Colonic mucosa (tissue), 4 donors: ENCODE measurements at regions not wholly inside any gene's neighbourhood (a gene's known extent, or its start where the extent isn't known, plus 50 kb on each side); places are given as distances from the start of the nearest gene placed in this dataset.

Experiments
- DNase-seq: peaks from one replicate; pipeline ENCODE4 v3.0.0-alpha.2; 2020
- H3K27ac ChIP-seq: fragments of 200-600 bp; one replicate; pipeline ENCODE4 v1.8.0; 2021
- H3K27me3 ChIP-seq: fragments of 200-600 bp; one replicate; pipeline ENCODE4 v1.8.0; 2021
- H3K36me3 ChIP-seq: fragments of 200-600 bp; one replicate; pipeline ENCODE4 v1.8.0; 2021
- H3K4me1 ChIP-seq: fragments of 200-600 bp; one replicate; pipeline ENCODE4 v1.8.0; 2021; ENCODE audit warnings: mild to moderate bottlenecking
- H3K4me3 ChIP-seq: fragments of 200-600 bp; one replicate; pipeline ENCODE4 v1.8.0; 2021
- H3K9ac ChIP-seq, 2 donors: one replicate each; pipeline ENCODE4 v1.7.0; 2013; ENCODE audit warnings: control low read depth in 2 of 2, low read depth in 2 of 2, low read length in 2 of 2
- H3K9me3 ChIP-seq: fragments of 200-600 bp; one replicate; pipeline ENCODE4 v1.8.0; 2021
- intact Hi-C: fragments of 100-400 bp; cut with DNase I; formaldehyde crosslinking; loops from one replicate; pipeline ENCODE4 v1.14.1; 2022
- TF ChIP-seq, protein P1 (sequence below): fragments of 200-600 bp; IDR thresholded peaks from one replicate; pipeline ENCODE4 v1.8.0; 2022; ENCODE audit warnings: antibody characterized with exemption, mild to moderate bottlenecking
- donor health status: healthy.
- donor health status: DM: no; HTN: no; CAD: no.
- donor health status: DM: no; HTN: no; CAD: no.

DNA sequence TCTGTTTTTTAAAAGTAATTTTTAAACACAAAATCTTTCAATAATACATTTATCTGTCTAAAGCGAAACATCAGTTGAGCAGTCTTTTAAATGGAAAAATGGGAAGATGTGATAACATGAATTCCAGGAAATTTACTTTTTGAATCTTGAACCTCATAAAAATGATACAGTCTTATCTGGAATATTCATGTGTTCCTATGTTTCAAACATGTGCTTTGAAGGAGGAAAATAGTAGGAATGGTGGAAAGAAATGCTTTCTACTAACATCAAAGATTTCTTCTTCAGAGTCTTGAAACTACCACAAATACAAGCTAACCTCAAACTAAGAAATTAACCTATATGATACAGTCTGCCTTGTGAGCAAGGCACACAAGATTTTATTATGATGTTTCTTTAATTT is 317.5 kb upstream of the SEMA3A start:
- H3K4me1 ChIP-seq = no peaks in the 10 kb centered on the region
- intact Hi-C loops = no loop called here
- TF ChIP-seq, protein P1, sequence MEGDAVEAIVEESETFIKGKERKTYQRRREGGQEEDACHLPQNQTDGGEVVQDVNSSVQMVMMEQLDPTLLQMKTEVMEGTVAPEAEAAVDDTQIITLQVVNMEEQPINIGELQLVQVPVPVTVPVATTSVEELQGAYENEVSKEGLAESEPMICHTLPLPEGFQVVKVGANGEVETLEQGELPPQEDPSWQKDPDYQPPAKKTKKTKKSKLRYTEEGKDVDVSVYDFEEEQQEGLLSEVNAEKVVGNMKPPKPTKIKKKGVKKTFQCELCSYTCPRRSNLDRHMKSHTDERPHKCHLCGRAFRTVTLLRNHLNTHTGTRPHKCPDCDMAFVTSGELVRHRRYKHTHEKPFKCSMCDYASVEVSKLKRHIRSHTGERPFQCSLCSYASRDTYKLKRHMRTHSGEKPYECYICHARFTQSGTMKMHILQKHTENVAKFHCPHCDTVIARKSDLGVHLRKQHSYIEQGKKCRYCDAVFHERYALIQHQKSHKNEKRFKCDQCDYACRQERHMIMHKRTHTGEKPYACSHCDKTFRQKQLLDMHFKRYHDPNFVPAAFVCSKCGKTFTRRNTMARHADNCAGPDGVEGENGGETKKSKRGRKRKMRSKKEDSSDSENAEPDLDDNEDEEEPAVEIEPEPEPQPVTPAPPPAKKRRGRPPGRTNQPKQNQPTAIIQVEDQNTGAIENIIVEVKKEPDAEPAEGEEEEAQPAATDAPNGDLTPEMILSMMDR = no peak
- H3K36me3 ChIP-seq = no peaks in the 10 kb centered on the region
- H3K4me3 ChIP-seq = no peak overlapping the region
- DNase-seq = no peak
- H3K27me3 ChIP-seq = no peaks in the 10 kb centered on the region
- no peak overlapping the region for H3K9ac ChIP-seq
- H3K27ac ChIP-seq = no peak overlapping the region
- H3K9me3 ChIP-seq = no peaks in the 10 kb centered on the region

DNA sequence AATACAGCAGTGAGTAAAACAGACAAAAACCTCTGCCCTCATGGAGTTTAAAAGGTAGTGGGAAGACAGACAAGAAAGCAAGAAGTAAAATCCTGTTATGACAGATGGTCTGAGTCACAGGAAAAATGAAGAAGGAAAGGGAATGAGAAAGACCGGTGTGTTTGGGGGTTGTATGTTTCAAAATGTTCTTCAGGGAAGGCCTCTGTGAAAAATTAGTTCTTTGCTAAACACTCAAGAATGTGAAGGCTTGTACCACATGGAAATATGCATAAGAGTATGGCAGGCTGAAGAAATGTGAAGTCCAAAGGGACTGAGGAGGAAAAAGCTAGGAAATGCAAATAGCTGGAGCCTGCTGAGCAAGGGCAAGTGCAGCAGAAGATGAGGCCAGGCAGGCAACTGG is 315.9 kb upstream of the SEMA3A start:
- Histone ChIP-seq H3K27me3 (no peaks in the 10 kb centered on the region), H3K36me3 (no peaks in the 10 kb centered on the region), H3K4me1 (no peaks in the 10 kb centered on the region), H3K4me3 (no peak overlapping the region), H3K27ac (no peak overlapping the region), H3K9ac (no peak overlapping the region), H3K9me3 (no peaks in the 10 kb centered on the region)
- intact Hi-C loops = no loop called here
- TF ChIP-seq, protein P1 = no peak
- DNase-seq = no peak

DNA sequence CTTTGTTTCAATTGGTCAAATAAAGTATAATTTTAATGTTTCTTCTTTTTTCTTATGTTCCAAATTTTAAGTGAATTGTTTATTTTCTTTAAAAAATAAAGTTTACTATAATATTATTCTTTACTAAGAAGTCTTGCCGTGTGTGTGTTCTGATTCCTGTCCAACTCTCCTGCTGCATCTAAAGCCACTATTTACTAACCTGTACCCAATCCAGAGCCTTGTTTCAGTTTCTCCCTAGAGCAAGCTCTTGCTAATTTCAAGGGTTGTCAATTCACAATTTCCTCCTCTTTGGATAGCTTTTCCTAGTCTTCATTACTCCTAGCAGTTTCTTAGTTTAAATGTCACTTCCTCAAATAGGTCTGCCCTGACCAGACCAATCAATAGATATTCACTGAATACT is 314.9 kb upstream of the SEMA3A start:
- Histone ChIP-seq H3K4me3 (no peak overlapping the region), H3K27me3 (no peaks in the 10 kb centered on the region), H3K36me3 (no peaks in the 10 kb centered on the region), H3K9ac (no peak overlapping the region), H3K4me1 (no peaks in the 10 kb centered on the region), H3K9me3 (no peaks in the 10 kb centered on the region), H3K27ac (no peak overlapping the region)
- intact Hi-C loops = no loop called here
- TF ChIP-seq, protein P1 = no peak
- no peak for DNase-seq

DNA sequence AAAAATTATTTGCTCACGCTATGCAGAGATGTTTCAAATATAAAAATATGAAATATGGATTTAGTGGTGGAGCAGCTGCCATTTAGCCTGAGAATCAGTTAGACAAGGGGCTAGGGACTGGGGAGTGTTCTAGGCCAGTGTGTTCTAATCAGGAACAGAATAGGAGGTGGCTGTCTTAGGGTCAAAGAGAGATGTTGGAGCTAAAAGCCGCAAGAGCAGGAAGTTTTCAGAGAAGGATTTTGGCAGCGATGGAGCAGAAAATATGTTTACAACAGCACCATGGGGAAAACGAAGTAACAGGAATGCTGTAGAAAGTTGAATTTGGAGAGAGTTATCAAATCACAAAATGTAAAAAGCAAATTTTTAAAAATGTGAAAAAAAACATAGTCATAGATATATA is 314.0 kb upstream of the SEMA3A start:
- no peak overlapping the region for H3K27ac ChIP-seq
- intact Hi-C loops = no loop called here

DNA sequence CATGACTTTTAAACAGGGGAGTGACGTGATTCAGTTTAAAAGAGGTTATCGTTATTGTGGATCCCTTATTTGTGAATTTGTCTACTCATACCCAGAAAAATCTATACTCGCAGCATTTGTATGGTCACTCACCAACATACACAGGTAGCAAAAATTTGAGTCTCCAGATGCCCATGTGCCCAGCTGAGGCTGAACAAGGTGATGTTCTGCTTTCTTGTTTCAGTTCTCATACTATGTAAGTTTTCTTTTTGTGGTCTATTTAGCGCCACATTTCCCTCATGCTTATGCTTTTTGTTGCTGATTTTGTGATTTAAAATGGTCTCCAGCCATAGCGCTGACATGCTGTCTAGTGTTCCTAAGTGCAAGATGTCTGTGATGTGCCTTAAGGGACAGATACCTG is 312.9 kb upstream of the SEMA3A start:
- H3K27ac ChIP-seq = no peak overlapping the region
- intact Hi-C loops = no loop called here
- H3K4me3 ChIP-seq = no peak overlapping the region
- TF ChIP-seq, protein P1 = no peak
- no peak overlapping the region for H3K9ac ChIP-seq
- no peaks in the 10 kb centered on the region for H3K27me3 ChIP-seq
- H3K4me1 ChIP-seq = no peaks in the 10 kb centered on the region
- no peak for DNase-seq
- no peaks in the 10 kb centered on the region for H3K9me3 ChIP-seq
- H3K36me3 ChIP-seq = no peaks in the 10 kb centered on the region

More for the DNA sequence above, 314.0 kb upstream of the SEMA3A start:
- Histone ChIP-seq H3K9me3 (no peaks in the 10 kb centered on the region), H3K36me3 (no peaks in the 10 kb centered on the region), H3K27me3 (no peaks in the 10 kb centered on the region), H3K4me3 (no peak overlapping the region), H3K4me1 (no peaks in the 10 kb centered on the region), H3K9ac (no peak overlapping the region)
- DNase-seq = no peak
- TF ChIP-seq, protein P1 = no peak

DNA sequence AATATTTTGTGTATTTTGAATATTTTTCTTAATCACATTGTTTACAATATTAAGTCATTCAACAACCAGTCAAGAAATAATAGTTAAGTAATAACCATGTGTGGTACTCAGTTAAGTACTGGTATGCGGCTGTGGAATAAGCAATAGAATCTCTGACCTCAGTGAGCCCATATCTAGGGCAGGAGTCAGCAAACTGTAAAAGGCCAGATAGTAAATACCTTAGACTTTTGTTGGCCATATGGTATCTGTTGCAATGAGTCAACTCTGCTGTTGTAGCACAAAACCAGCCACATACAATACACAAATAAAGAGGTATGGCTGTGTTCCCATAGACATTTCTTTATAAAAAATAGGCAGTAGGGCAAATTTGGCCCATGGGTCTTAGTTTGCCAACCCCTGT is 311.6 kb upstream of the SEMA3A start:
- Histone ChIP-seq H3K36me3 (no peaks in the 10 kb centered on the region), H3K27me3 (no peaks in the 10 kb centered on the region), H3K4me1 (no peaks in the 10 kb centered on the region), H3K9ac (no peak overlapping the region), H3K27ac (no peak overlapping the region), H3K4me3 (no peak overlapping the region), H3K9me3 (no peaks in the 10 kb centered on the region)
- intact Hi-C loops = no loop called here
- TF ChIP-seq, protein P1 = no peak
- DNase-seq = no peak
